IPS DF 6.9 (cell line): ENCODE measurements at regions not wholly inside any gene's neighbourhood (a gene's known extent, or its start where the extent isn't known, plus 50 kb on each side); places are given as distances from the start of the nearest gene placed in this dataset.
"Not testable (repeated sequence)": the region's sequence is repeated elsewhere in the genome, so short reads cannot be mapped to it uniquely, and the experiment has no call there.

Source experiments
- DNase-seq: peaks from one replicate; pipeline ENCODE4 v3.0.0-alpha.2; 2013; ENCODE audit warnings: low read depth, low spot score
- H3K27ac ChIP-seq: one replicate; pipeline ENCODE4 v1.5.1; 2013; ENCODE audit warnings: low read length, control low read depth
- H3K27me3 ChIP-seq: 2 replicates; pipeline ENCODE4 v1.6.1; 2013; ENCODE audit warnings: mild to moderate bottlenecking, low read length; ENCODE audit not compliant: control insufficient read depth, insufficient read depth
- H3K36me3 ChIP-seq: 2 replicates; pipeline ENCODE4 v1.6.1; 2013; ENCODE audit warnings: low read length; ENCODE audit not compliant: control insufficient read depth, insufficient read depth
- H3K4me1 ChIP-seq: 2 replicates; pipeline ENCODE4 v1.6.1; 2013; ENCODE audit warnings: low read length; ENCODE audit not compliant: control insufficient read depth, insufficient read depth
- H3K4me3 ChIP-seq: 2 replicates; pipeline ENCODE4 v1.5.1; 2013; ENCODE audit warnings: mild to moderate bottlenecking, low read length
- H3K9me3 ChIP-seq: 2 replicates; pipeline ENCODE4 v1.6.1; 2013; ENCODE audit warnings: low read length, inconsistent platforms; ENCODE audit not compliant: control insufficient read depth, insufficient read depth
- WGBS: extraction: QIAGEN DNeasy Blood & Tissue Kit; methylation state at CpG from one replicate; pipeline ENCODE4 v1.1.7; 2013; ENCODE audit warnings: mixed read lengths, missing lambda C conversion rate; ENCODE audit not compliant: insufficient read length, insufficient coverage; 5-methylcytosine and 5-hydroxymethylcytosine counted together

- no peaks in the 10 kb centered on the region for H3K9me3 ChIP-seq
- H3K27me3 ChIP-seq: no peaks in the 10 kb centered on the region; the same call in 1 of the 2 replicates
- no CpG with 5 or more reads among the region's 1 CpG for WGBS
- H3K4me3 ChIP-seq: no peak overlapping the region
- 0 out of 2 replicates have a peak, but pooled peaks cover 1% of the 10 kb centered on the region for H3K4me1 ChIP-seq
- H3K36me3 ChIP-seq: no peaks in the 10 kb centered on the region
- H3K27ac ChIP-seq: no peak overlapping the region
- no peak for DNase-seq
Measured at GRCh38 chr7:27032839-27033238, 63.0 kb downstream of the HOXA1 start.

- H3K36me3 ChIP-seq: no peaks in the 10 kb centered on the region
- H3K4me3 ChIP-seq: no peak overlapping the region
- H3K9me3 ChIP-seq: no peaks in the 10 kb centered on the region
- no peaks in the 10 kb centered on the region; the same call in 1 of the 2 replicates for H3K27me3 ChIP-seq
- DNase-seq: no peak
- H3K27ac ChIP-seq: no peak overlapping the region
- WGBS: 100% methylated on average over 1 of the region's 8 CpGs
- H3K4me1 ChIP-seq: 0 out of 2 replicates have a peak, but pooled peaks cover 1% of the 10 kb centered on the region
Measured at GRCh38 chr7:27031289-27032172, 64.3 kb downstream of the HOXA1 start.

GRCh38 chr7:27030393-27031050, 65.3 kb downstream of the HOXA1 start:
- Histone ChIP-seq H3K36me3 (no peaks in the 10 kb centered on the region), H3K27me3 (no peaks in the 10 kb centered on the region; the same call in 1 of the 2 replicates), H3K4me1 (0 out of 2 replicates have a peak, but pooled peaks cover 1% of the 10 kb centered on the region), H3K27ac (no peak overlapping the region), H3K4me3 (no peak overlapping the region), H3K9me3 (no peaks in the 10 kb centered on the region)
- WGBS: no CpG with 5 or more reads among the region's 7 CpGs
- DNase-seq: no peak

- H3K27ac ChIP-seq: no peak overlapping the region
- H3K36me3 ChIP-seq: no peaks in the 10 kb centered on the region
- H3K27me3 ChIP-seq: no peaks in the 10 kb centered on the region; the same call in 1 of the 2 replicates
- no peaks in the 10 kb centered on the region for H3K9me3 ChIP-seq
- no peak overlapping the region for H3K4me3 ChIP-seq
- no peaks in the 10 kb centered on the region for H3K4me1 ChIP-seq
- WGBS: no CpG with 5 or more reads among the region's 8 CpGs
- no peak for DNase-seq
Measured at GRCh38 chr7:27025270-27025669, 70.5 kb downstream of the HOXA1 start.

- Histone ChIP-seq H3K4me1 (no peaks in the 10 kb centered on the region), H3K4me3 (no peak overlapping the region), H3K9me3 (no peaks in the 10 kb centered on the region), H3K27ac (no peak overlapping the region), H3K27me3 (no peaks in the 10 kb centered on the region), H3K36me3 (0 out of 2 replicates have a peak, but pooled peaks cover 3% of the 10 kb centered on the region)
- WGBS: no CpG with 5 or more reads among the region's 3 CpGs
- DNase-seq: no peak
Measured at GRCh38 chr7:27010068-27010467, 85.7 kb downstream of the HOXA1 start.

- Histone ChIP-seq H3K4me1 (no peaks in the 10 kb centered on the region), H3K9me3 (no peaks in the 10 kb centered on the region), H3K36me3 (no peaks in the 10 kb centered on the region), H3K4me3 (no peak overlapping the region), H3K27me3 (no peaks in the 10 kb centered on the region; the same call in 1 of the 2 replicates), H3K27ac (no peak overlapping the region)
- no CpG with 5 or more reads among the region's 6 CpGs for WGBS
- DNase-seq: no peak
Measured at GRCh38 chr7:27000496-27000895, 95.3 kb downstream of the HOXA1 start.

- H3K27ac ChIP-seq, DNase-seq, H3K9me3 ChIP-seq, H3K27me3 ChIP-seq, H3K4me3 ChIP-seq, H3K4me1 ChIP-seq, H3K36me3 ChIP-seq: not testable (repeated sequence)
- WGBS: no CpG with 5 or more reads among the region's 3 CpGs
Measured at GRCh38 chr7:26998284-26998683, 97.5 kb downstream of the HOXA1 start.

GRCh38 chr7:26995666-26996065, 100.1 kb downstream of the HOXA1 start:
- WGBS: no CpG with 5 or more reads among the region's 1 CpG
- no peaks in the 10 kb centered on the region for H3K36me3 ChIP-seq
- no peak overlapping the region for H3K4me3 ChIP-seq
- no peak overlapping the region for H3K27ac ChIP-seq
- no peak for DNase-seq
- H3K4me1 ChIP-seq: no peaks in the 10 kb centered on the region
- H3K27me3 ChIP-seq: peaks cover 2% of the 10 kb centered on the region; the same call in 1 of the 2 replicates
- no peaks in the 10 kb centered on the region for H3K9me3 ChIP-seq

- H3K27me3 ChIP-seq: peaks cover 2% of the 10 kb centered on the region; the same call in 1 of the 2 replicates
- H3K36me3 ChIP-seq: no peaks in the 10 kb centered on the region
- H3K4me3 ChIP-seq: no peak overlapping the region
- no peak overlapping the region for H3K27ac ChIP-seq
- H3K4me1 ChIP-seq: no peaks in the 10 kb centered on the region
- no peaks in the 10 kb centered on the region for H3K9me3 ChIP-seq
- no CpG with 5 or more reads among the region's 3 CpGs for WGBS
- DNase-seq: no peak
Measured at GRCh38 chr7:26993816-26994810, 101.7 kb downstream of the HOXA1 start.

GRCh38 chr7:26992670-26993069, 103.1 kb downstream of the HOXA1 start:
- H3K4me1 ChIP-seq: no peaks in the 10 kb centered on the region
- WGBS: no CpG with 5 or more reads among the region's 7 CpGs
- no peaks in the 10 kb centered on the region for H3K36me3 ChIP-seq
- no peak overlapping the region for H3K4me3 ChIP-seq
- DNase-seq: no peak
- no peak overlapping the region for H3K27ac ChIP-seq
- peaks cover 2% of the 10 kb centered on the region; the same call in 1 of the 2 replicates for H3K27me3 ChIP-seq
- no peaks in the 10 kb centered on the region for H3K9me3 ChIP-seq
